ENCODE measurements at regions not wholly inside any gene's neighbourhood (a gene's known extent, or its start where the extent isn't known, plus 50 kb on each side); places are given as distances from the start of the nearest gene placed in this dataset.

- 13 to 22% (median 16%) methylated on average over 1 of the region's 1 CpG for WGBS, 3 donors
- Histone ChIP-seq H3K4me3 (no peak overlapping the region), H3K27ac (no peak overlapping the region), H3K4me1 (no peaks in the 10 kb centered on the region), H3K9me3 (no peaks in the 10 kb centered on the region), H3K36me3 (ENCODE audit: insufficient read depth in 1 of 2, low read depth in 1 of 2) (no peaks in the 10 kb centered on the region), H3K27me3 (ENCODE audit: insufficient read depth in 3 of 3, low read length in 2 of 3) (no peaks in the 10 kb centered on the region)
- ATAC-seq, result no peak
- TF ChIP-seq, protein P1, sequence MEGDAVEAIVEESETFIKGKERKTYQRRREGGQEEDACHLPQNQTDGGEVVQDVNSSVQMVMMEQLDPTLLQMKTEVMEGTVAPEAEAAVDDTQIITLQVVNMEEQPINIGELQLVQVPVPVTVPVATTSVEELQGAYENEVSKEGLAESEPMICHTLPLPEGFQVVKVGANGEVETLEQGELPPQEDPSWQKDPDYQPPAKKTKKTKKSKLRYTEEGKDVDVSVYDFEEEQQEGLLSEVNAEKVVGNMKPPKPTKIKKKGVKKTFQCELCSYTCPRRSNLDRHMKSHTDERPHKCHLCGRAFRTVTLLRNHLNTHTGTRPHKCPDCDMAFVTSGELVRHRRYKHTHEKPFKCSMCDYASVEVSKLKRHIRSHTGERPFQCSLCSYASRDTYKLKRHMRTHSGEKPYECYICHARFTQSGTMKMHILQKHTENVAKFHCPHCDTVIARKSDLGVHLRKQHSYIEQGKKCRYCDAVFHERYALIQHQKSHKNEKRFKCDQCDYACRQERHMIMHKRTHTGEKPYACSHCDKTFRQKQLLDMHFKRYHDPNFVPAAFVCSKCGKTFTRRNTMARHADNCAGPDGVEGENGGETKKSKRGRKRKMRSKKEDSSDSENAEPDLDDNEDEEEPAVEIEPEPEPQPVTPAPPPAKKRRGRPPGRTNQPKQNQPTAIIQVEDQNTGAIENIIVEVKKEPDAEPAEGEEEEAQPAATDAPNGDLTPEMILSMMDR (IDR thresholded peaks at IDR 0.05), result no peak
- intact Hi-C loops (cut with DNase I), result no loop called here
- no peak for DNase-seq
Measured at GRCh38 chr4:43244688-43245382, 352.3 kb downstream of the GRXCR1 start.

DNA sequence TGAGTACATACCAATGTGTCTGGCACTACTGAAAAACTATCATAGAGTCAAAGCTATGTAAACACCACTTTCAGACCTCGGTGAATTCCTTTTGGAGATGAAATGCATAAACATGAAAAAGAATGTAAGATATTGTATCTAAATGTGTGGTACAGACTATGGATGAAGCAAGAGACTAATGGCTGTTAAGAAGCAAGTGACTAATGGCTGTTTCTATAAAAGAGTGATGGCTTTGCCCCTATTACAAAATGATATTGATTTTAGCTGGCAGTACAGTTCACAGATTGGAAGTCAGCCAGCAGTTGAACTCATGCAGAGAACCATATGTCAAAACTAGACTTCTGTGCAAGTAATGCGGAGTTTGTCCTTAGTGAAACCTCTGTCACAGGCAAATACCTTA is 359.3 kb downstream of the GRXCR1 start:
- no peak overlapping the region for H3K4me3 ChIP-seq
- ATAC-seq (no peak), DNase-seq (no peak)
- intact Hi-C loops (cut with DNase I), result no loop called here
- H3K27me3 ChIP-seq (ENCODE audit: insufficient read depth in 3 of 3, low read length in 2 of 3), result no peaks in the 10 kb centered on the region
- H3K9me3 ChIP-seq, result no peaks in the 10 kb centered on the region
- TF ChIP-seq, protein P1 (IDR thresholded peaks at IDR 0.05), result no peak
- no peaks in the 10 kb centered on the region for H3K4me1 ChIP-seq
- H3K27ac ChIP-seq, result no peak overlapping the region
- 67 to 86% (median 80%) methylated on average over 2 of the region's 2 CpGs for WGBS, 3 donors
- H3K36me3 ChIP-seq (ENCODE audit: insufficient read depth in 1 of 2, low read depth in 1 of 2), result no peaks in the 10 kb centered on the region

DNA sequence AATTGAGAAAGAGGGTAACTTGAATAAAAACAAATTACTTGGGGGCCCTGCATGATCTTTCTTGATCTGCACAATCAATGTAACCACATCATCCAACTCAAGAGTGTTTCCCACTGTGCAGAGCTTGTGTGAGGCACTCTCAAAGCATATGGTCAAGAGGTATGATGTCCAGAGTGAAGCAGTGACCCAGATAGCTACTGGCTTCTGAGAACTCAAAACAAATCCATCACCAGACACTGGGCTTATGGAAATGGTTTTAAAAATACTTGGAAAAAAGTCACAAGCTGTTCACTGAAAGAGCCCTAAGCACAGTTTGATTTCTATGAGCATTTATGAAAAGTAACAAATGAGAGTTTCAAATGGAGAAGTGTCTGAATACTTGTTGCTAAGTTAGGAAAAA is 361.0 kb downstream of the GRXCR1 start:
- no peaks in the 10 kb centered on the region for H3K27me3 ChIP-seq (ENCODE audit: insufficient read depth in 3 of 3, low read length in 2 of 3)
- H3K27ac ChIP-seq, result no peak overlapping the region
- TF ChIP-seq, protein P1 (IDR thresholded peaks at IDR 0.05), result no peak
- ATAC-seq (no peak), DNase-seq (no peak)
- intact Hi-C loops (cut with DNase I), result no loop called here
- no peaks in the 10 kb centered on the region for H3K4me1 ChIP-seq
- H3K4me3 ChIP-seq, result no peak overlapping the region
- H3K9me3 ChIP-seq, result no peaks in the 10 kb centered on the region
- H3K36me3 ChIP-seq (ENCODE audit: insufficient read depth in 1 of 2, low read depth in 1 of 2), result no peaks in the 10 kb centered on the region

DNA sequence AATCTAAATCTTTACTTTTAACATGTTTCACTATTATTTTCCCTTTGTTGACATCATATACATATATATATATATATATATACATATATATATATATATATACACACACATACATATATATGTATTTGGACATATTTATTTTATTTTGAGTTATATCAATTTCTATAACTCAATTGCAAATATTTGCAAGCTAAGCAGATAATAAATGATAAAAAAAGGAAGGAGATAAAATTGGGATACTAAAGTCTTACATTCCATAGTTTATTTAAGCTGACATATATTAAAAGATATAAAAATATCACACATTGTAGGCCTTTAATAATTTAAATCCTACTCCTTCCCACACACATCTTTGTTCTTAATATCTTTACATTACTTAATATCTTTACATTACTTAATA is 372.2 kb downstream of the GRXCR1 start:
- Histone ChIP-seq H3K9me3 (peaks cover 12% of the 10 kb centered on the region), H3K27ac (no peak overlapping the region), H3K36me3 (ENCODE audit: insufficient read depth in 1 of 2, low read depth in 1 of 2) (no peaks in the 10 kb centered on the region), H3K4me1 (no peaks in the 10 kb centered on the region), H3K27me3 (ENCODE audit: insufficient read depth in 3 of 3, low read length in 2 of 3) (no peaks in the 10 kb centered on the region), H3K4me3 (no peak overlapping the region)
- TF ChIP-seq, protein P1 (IDR thresholded peaks at IDR 0.05), result no peak
- DNase-seq, result no peak
- ATAC-seq, result no peak
- intact Hi-C loops (cut with DNase I), result no loop called here

DNA sequence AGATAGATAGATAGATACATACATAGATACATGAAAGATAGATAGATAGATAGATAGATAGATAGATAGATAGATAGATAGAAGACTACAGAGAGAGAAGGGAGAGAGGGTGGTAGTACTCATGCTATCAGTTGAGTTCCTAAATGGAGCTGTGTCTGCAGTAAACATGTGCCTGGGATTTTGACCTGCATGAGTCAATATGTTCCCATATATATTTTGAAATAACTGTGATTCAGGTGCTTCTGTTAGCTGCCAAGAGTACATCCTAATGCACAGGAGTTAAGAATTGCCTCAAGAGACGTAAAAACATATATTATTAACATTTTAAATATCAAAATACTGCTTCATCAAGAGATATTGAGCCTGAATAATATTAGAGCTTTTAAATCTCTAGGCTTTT is 379.4 kb downstream of the GRXCR1 start:
- DNase-seq (no peak), ATAC-seq (no peak)
- no peaks in the 10 kb centered on the region for H3K4me1 ChIP-seq
- no peak overlapping the region for H3K4me3 ChIP-seq
- no peak overlapping the region for H3K27ac ChIP-seq
- TF ChIP-seq, protein P1 (IDR thresholded peaks at IDR 0.05), result no peak
- H3K36me3 ChIP-seq (ENCODE audit: insufficient read depth in 1 of 2, low read depth in 1 of 2), result no peaks in the 10 kb centered on the region
- intact Hi-C loops (cut with DNase I), result no loop called here
- 0% methylated on average over 1 of the region's 1 CpG for WGBS, 3 donors
- no peaks in the 10 kb centered on the region for H3K9me3 ChIP-seq
- no peaks in the 10 kb centered on the region for H3K27me3 ChIP-seq (ENCODE audit: insufficient read depth in 3 of 3, low read length in 2 of 3)
